Stimulated activated CD4-positive, alpha-beta T cell treated with anti-CD3 and anti-CD28 coated beads, Interleukin-12 subunit alpha, Interleukin-12 subunit beta, amount 100 ng/mL, for 24 hours (primary cell): ENCODE measurements at regions not wholly inside any gene's neighbourhood (a gene's known extent, or its start where the extent isn't known, plus 50 kb on each side); places are given as distances from the start of the nearest gene placed in this dataset.

Experiments used
- DNase-seq, 2 experiments: peaks; one replicate each; pipeline ENCODE4 v3.0.0-alpha.2; 2020; ENCODE audit warnings: low read depth in 2 of 2

DNA sequence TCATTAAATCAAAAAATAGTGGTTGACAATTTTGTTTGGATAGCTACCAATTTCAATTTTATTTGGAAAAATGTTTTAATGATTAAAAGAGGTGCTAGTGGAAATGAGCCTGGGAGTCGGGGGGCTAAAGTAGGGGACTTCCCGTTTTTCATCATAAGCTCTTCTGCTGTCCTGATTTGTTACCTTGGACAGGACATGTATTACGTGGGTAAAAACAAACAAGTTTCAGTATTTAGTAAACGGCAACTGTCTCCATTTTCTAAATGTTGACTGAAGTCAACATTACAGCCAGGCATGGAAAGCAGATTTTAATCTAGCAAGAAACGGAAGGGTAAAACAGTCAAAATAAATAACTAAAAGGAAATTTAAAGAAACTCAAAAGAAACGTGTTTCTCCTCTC lies 212.3 kb upstream of the GRAMD2B start:
- no peak for DNase-seq

DNA sequence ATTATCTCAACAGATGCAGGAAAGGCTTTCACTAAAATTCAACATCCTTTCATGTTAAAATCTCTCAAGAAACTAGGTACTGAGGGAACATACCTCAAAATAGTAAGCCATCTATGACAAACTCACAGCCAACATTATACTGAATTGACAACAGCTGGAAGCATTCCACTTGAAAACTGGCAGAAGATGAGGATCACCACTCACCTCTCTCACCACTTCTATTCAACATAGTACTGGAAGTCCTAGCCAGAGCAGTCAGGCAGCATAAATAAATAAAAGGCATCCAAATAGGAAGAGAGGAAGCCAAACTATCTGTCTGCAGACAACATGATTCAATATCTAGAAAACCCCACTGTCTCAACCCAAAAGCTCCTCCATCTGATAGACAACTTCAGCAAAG lies 203.6 kb upstream of the GRAMD2B start:
- DNase-seq: no peak

DNA sequence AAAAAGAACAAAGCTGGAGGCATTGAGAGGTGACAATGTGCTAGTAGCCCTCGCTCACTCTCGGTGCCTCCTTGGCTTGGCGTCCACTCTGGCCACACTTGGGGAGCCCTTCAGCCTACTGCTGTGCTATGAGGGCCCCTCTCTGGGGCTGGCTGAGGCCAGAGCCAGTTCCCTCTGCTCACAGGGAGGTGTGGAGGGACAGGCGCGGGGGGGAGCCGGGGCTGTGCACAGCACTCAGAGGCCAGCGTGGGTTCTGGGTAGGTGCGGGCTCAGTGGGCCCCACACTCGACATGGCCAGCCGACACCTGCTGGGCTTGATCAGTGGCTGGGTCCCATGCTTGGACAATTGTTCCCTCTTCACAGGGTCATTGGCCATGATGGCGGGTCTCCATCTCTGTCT lies 202.5 kb upstream of the GRAMD2B start:
- no peak for DNase-seq

DNA sequence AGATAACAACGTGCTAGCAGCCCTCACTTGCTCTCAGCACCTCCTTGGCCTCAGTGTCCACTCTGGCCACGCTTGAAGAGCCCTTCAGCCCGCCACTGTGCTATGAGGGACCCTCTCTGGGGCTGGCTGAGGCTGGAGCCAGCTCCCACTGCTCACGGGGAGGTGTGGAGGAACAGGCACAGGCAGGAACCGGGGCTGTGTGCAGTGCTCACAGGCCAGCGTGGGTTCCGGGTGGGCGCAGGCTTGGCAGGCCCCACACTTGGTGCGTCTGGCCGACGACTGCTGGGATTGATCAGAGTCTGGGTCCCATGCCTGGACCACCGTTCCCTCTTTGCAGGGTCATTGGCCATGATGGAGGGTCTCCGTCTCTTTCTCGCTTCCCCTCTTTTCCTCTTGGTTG lies 194.3 kb upstream of the GRAMD2B start:
- DNase-seq: no peak

DNA sequence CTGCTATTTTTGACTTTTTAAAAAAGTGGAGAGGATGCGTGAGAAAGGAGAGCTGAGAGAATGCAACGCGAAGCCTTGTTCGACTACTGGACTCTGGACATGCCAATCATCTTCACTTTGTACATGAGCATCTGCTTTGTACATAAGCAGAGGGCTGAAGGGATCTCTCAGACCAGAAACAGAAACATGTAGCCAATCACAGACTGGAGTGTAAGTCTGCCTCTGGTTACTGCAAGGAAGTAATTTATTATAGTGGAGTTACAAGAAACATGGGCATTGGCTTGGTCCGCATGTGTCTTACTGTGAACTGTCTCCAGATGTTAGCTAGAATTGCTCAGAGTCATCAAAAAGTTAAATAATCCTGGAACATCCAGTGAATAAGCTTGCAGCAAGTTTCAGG lies 190.0 kb upstream of the GRAMD2B start:
- DNase-seq: no peak

DNA sequence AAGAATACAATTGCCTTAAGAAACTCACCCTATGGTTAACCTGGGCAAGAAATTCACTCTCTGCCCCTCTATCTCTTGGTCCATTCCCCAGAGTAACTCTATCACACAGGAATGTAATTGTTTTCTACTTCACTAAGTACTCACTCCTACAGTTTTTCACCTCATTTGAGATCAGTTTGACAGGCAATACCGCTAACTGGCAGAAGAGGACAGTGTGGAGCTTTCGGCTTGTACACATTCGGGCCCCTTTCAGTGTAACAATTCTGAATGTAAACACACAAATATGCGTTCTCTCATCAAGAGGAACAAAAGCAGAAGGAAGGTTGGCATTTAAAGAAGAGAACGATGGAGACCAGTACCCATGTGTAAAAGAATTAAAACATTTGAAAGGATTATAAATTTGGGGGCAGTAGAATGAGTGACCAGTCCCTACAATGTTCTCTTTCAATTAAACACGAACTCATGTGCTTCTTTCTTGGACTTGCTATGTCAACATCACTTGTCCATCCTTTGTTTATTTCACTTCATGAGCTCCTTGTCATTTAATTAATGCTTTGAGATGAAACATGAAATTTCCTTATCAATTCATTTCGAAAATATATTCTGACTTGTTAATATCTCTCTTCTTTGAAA lies 188.5 kb upstream of the GRAMD2B start:
- DNase-seq: no peak

DNA sequence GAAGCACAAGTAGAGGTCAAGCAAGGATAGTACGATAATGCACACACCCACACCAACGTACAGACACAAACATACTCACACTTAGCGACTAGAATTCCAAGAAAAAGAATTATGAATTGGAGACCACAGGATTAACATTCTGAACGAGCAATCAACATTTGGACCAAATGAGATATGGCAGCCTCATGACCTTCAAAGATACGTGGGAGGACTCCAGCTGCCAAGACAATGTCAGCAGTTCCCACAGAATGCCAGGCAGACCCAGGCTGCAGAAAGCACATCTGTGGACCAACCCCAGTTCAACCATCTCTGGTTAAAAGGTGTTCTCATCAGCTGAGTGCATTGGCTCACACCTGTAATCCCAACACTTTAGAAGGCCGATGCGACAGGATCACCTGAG lies 187.6 kb upstream of the GRAMD2B start:
- DNase-seq: no peak

DNA sequence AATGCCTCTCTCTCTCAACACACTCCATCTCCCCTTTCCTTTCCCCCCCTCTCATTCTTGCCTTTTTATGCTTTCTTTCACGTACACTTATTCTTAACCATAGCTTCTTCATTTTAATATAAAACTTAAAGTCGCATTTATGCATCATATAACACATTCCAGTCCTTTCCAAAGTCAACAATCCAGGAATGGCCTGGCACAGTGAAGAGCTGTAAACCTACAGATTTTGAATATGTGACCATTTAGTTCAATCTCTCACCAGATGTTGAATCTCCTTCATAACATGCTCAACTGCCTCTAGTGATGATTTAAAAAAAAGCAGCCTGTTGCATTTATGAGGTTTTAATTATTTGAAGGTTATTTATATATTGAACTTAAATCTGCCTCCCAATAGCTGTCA lies 186.2 kb upstream of the GRAMD2B start:
- no peak for DNase-seq

DNA sequence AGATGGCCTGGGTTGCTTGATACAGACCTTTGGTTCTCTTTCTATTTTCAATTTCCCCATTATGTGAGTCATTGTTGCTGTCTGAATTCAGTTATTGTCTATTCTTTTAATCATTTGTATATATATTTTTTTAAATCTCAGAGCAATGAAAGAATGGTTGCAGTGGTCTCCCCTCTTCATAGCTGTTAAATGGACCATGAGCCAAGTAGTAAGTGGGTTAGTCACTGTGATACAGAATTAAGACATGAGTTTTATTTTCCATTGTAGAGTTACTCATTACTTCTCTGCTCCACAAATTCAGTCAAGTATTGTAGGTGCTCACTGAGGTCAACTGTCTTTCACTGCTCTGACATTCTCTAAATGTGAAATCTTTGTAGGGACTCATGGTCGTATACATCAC lies 174.6 kb upstream of the GRAMD2B start:
- DNase-seq: no peak

DNA sequence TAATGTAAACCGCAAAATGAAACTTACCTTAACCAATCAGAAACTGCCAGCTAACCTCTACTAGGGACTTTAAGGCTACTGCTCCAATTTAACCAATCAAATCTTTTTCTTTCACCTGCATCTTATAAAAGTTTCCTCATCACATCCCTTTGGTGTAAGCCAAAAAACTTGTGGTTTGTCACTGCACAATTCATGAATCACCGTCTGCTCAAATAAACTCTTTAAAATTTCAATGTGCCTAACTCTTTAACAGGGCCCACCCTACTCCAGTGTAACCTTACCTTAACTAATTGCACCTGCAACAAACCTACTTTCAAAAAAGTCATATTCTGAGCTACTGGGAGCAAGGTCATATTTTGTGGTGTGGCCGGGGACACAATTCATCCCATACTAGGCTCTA lies 172.2 kb upstream of the GRAMD2B start:
- DNase-seq: no peak

DNA sequence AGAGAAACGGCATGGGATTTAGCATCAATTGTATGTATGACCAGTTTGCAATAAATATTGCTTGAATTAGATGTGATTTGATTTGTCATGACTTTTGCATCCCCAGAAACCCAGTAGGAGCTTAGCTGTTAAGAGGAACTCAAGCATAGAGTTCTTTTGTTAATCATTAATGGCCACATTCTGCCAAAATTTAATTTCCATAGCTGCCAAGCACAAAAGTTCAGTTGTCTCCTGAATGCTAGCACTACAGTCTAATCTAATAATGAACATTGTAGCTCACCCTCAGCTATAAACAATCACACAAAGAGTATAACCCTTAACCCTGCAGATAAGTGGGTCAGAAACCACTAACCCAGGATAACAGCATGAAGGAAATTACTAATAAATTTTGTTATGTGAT lies 169.8 kb upstream of the GRAMD2B start:
- no peak for DNase-seq

DNA sequence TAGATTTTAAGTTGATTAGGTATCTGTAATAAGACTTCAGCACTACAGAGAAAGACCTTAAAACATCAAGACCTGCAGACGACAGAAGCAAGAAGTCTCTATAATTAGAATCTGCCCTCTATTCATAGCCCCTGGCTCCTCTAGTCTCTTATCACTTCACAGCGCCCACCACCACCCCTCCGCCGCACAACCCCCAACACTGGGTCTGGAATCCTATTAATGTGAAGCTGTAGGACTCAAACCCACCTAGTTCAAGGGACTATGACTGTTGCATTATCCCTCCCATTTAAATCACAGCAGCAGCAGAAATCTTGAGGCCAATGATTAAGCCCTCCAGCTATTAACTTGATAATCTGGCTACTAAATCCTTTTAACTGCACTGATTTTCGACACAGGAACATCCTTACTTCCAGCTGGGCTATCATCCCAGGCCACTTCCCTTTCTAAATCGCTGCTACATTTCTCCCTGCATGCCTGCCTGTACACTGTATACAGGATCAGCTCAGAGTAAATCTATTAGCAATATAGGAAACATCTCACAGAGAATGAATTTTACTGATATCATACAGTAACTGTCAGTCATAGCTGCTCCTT lies 159.5 kb upstream of the GRAMD2B start:
- DNase-seq: no peak

DNA sequence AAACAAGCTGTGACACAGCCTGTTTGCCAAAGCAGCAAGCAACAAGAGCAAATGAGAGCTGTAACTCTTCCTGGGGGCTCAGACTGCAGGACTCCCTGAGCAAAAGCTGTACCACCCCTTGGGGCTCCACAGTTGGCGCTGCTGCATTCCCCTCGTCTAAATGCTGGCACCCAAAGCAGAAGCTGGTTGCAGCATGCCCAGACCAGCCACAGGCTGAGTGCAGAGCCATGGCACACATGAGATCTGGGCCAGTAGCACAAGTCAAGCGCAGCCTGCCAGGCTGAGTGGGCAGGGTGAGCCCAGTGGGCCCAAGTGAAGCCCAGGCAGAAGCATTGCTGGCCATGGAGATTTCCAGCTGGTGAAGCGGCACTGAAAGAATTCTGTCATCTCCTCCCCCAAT lies 157.3 kb upstream of the GRAMD2B start:
- no peak for DNase-seq

DNA sequence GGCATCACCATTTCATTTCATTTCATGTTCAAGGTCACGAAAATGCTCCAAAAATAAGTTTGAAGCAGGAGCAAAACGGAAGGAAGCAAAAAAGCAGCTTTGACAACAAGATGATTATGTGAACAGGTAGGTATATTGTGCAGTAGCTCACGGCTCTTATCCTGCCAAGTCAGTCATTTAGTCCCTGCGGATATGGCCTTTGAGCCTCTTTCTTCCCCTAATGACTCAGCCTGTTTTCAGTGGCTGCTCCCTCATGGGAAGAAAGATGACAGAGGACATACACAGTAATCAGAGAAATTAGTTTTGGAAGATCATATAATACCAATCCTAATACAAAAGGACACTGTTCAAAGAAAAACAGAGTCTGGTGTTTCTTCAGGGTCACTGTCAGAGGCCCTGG lies 155.8 kb upstream of the GRAMD2B start:
- no peak for DNase-seq

DNA sequence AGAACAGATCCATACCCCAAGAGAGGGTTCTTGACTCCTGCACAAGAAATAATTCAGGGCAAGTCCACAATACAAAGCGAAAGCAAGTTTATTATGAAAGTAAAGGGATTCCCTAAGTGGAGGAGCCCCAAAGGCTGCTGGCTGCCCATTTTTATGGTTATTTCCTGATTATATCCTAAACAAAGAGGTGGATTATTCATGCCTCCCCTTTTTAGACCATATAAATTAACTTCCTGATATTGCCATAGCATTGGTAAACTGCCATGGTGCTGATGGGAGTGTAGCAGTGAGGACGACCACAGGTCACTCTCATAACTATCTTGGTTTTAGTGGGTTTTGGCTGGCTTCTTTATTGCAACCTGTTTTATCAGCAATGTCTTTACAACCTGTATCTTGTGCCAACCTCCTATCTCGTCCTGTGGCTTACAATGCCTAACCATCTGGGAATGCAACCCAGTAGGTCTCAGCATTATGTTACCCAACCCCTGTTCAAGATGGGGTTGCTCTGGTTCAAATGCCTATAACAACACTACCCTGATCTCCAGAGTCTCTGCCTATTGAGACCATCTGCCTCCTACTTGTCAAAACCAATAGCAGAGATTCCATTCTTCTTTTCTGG lies 154.4 kb upstream of the GRAMD2B start:
- no peak for DNase-seq

DNA sequence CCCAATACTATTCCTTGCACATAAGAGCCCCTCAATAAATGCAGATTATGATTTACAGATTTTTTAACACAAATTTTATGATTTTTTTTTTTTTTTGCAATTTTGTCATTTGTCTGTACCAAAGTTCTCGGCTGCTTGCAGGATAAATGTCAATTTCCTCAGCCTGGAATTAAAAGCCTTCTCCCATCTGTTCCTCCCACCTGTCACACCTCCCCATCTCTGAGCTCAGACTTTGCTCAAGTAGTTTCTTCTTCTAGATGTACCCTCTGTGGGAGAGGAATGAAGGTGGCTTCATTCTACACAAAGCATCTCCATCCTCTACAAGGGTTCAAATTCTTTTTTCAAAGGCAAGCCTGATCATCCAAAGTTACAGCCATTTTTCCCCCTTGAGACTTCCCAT lies 153.7 kb upstream of the GRAMD2B start:
- DNase-seq: no peak

DNA sequence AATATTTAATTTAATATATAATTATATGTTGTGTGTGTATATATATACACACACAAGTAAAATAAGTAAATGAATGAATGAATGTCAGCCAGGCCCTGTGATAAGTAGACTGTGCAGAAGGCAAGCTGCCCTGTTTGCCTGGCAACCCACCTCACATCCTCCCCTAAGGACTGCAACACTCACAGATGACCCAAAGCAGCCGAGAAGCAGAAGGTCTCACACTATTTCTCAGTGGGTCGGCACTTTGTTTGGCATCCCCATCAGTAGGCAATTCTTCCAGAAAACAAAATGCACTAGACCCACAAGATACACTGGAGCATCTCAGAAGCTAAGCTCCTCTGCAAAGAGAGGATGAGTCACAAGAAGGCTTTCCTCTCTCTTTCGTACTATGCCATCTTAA lies 152.1 kb upstream of the GRAMD2B start:
- no peak for DNase-seq

DNA sequence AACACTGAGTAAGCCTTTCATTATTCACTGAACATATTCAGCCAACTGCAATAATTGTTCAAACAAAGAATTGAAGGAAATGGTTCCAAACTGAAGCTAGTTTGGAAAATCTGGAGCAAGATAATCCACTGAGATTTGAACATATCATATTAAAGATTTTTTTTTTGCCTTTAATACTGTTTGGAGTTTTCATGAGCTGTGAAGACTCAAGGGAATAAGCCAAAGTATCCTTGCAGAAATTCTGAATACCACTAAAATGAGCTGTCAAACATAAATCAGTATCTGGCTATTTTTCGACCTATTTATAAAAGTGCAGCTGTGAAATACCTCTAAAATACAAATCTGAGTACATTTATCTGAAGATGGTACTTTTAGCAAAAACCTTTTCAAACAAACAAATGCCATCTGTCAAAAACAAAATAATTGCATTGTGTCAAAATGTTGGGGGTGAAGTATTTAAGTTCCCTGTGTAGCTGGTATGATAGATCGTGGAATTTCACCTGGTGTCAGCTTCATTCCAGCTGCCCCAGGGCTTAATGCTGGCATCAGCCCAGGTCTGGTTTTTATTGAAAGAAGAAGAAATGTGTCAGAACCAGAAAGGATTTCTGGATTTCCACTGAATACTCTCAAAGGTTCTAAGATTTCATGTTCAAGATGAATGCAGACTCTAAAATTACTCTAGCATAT lies 149.0 kb upstream of the GRAMD2B start:
- no peak for DNase-seq

DNA sequence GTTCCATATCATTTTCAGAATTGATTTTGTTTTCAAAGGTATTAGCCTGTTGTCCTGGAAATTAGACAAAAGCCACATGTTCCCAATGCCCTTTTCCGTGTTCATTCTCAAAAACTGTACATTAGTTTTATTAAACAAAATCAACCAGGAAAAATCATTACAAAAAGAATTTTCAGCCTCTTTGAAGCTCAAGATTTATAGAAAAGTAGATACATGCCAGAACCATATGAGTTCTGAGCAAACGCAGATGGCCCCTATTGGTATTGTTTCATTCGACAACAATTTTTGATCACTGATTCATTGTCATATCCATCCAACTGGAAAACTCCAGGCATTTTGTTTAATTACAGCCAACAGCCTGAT lies 148.5 kb upstream of the GRAMD2B start:
- no peak for DNase-seq

DNA sequence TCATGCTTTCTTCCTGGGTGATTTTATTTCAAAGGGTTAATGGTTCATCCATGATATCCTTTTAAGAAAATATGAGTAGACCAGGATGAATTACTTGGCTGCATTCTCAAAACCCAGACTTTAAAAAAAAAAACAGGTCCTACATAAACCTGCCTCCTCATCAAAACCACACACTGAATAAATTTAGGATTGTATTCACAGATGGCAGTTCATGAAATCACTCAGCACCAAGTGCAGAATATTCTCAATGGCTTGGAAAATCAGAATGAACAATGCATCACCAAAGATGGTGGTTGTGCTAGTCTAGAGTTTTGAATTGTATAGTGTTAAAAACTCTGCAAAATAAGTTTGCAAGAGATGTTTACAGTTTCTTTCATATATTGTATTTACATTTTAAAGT lies 145.4 kb upstream of the GRAMD2B start:
- DNase-seq: no peak

DNA sequence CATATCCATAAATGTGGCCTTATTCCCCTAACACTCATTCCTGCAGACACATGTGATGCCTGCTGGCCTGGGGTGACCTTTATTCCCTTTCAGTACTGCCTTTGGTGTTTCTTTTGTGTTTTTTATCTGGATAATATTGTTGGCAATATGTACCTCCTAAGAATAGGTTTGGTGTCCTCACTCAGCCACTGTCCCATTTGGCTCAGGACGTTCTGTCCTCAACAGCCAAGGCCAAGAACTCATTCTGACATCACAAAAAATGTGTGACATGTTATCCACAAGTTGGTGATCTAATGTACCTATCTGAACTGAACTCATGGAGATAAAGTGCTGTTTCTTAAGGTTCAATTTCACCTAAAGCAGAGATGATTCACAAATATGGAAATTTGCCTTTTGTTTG lies 142.9 kb upstream of the GRAMD2B start:
- no peak for DNase-seq

DNA sequence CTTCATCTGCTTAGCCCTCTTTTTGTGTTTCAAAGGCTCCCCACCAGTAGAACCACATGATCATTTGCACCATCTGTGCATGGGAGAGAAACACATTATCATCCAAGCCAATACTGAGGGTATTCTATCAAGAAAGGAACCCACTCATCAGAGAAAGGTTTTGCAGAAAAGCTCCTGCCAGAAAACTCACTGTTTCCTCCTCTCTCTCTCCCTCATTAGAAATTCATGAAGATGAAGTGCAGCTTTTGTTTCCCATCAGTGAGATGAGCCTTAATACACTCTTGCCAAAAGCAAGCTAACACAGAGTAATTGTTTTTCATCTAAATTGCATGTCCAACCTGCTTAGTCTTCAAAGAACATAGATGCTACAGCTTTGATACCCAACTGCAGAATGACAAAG lies 142.4 kb upstream of the GRAMD2B start:
- DNase-seq: no peak

DNA sequence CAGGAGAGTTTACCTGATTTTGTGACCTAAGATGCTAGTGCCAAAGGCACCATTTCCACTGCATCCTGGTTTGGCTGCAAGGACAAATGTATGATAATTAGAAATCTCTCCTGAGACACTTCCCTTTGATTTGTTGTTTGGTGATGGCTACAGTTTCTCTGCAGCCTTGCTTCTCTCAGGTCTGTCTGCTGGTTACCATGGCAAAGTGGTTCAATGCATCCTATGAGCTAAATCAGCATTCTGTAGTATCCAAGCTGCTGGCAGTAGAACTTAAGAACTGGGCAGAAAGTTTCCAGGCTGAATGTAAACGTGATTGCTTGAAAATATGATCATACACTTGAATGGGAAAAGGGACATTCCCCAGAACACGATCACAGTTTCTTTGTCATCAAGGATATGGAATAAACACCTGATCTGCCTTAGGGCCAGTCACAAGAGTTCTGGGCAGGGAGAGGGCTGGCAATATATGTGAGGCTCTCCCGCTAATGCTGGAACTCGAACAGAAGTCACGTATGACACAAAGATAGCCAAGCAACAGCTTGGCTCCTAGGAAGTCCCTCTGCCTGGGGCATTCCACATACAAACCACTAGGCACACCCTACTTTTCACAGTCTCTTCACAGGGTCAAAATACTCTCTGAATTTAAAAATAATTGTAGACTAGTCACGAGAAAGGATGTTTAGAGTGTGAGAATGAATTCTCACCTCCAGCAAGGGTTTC lies 138.1 kb upstream of the GRAMD2B start:
- no peak for DNase-seq
